GM18517 (cell line): ENCODE measurements at regions not wholly inside any gene's neighbourhood (a gene's known extent, or its start where the extent isn't known, plus 50 kb on each side); places are given as distances from the start of the nearest gene placed in this dataset.
"Not testable (repeated sequence)": the region's sequence is repeated elsewhere in the genome, so short reads cannot be mapped to it uniquely, and the experiment has no call there.

Source experiments
- ATAC-seq: cut with Tn5 transposase; IDR thresholded peaks from one replicate; pipeline ENCODE4 v1.9.1; 2021; ENCODE audit warnings: mild to moderate bottlenecking, moderate library complexity; ENCODE audit not compliant: unreplicated experiment

- no peak for ATAC-seq
Observed at GRCh38 chr9:13457795-13458194, 178.3 kb upstream of the MPDZ start.

GRCh38 chr9:13450723-13451122 lies 171.2 kb upstream of the MPDZ start:
- no peak for ATAC-seq

GRCh38 chr9:13448482-13448881 lies 169.0 kb upstream of the MPDZ start:
- no peak for ATAC-seq

GRCh38 chr9:13447843-13448422 lies 168.4 kb upstream of the MPDZ start:
- ATAC-seq: no peak

GRCh38 chr9:13446938-13447842 lies 167.7 kb upstream of the MPDZ start:
- ATAC-seq: no peak

GRCh38 chr9:13446286-13446937 lies 166.9 kb upstream of the MPDZ start:
- ATAC-seq: no peak

- ATAC-seq: no peak
Observed at GRCh38 chr9:13445103-13445500, 165.6 kb upstream of the MPDZ start.

GRCh38 chr9:13444245-13445102 lies 165.0 kb upstream of the MPDZ start:
- ATAC-seq: no peak

GRCh38 chr9:13443346-13444244 lies 164.1 kb upstream of the MPDZ start:
- ATAC-seq: no peak

GRCh38 chr9:13439685-13440476 lies 160.4 kb upstream of the MPDZ start:
- no peak for ATAC-seq

- no peak for ATAC-seq
Observed at GRCh38 chr9:13437866-13438265, 158.4 kb upstream of the MPDZ start.

- no peak for ATAC-seq
Observed at GRCh38 chr9:13436591-13436990, 157.1 kb upstream of the MPDZ start.

GRCh38 chr9:13433453-13433852 lies 154.0 kb upstream of the MPDZ start:
- ATAC-seq: not testable (repeated sequence)

GRCh38 chr9:13432904-13433303 lies 153.4 kb upstream of the MPDZ start:
- no peak for ATAC-seq

- ATAC-seq: no peak
Observed at GRCh38 chr9:13431692-13432091, 152.2 kb upstream of the MPDZ start.

GRCh38 chr9:13431222-13431536 lies 151.7 kb upstream of the MPDZ start:
- ATAC-seq: no peak

- ATAC-seq: no peak
Observed at GRCh38 chr9:13430368-13431221, 151.1 kb upstream of the MPDZ start.
